ENCODE measurements at regions not wholly inside any gene's neighbourhood (a gene's known extent, or its start where the extent isn't known, plus 50 kb on each side); places are given as distances from the start of the nearest gene placed in this dataset.

- Histone ChIP-seq H3K79me2 (ENCODE audit: insufficient read depth, low read length) (no peaks in the 10 kb centered on the region), H3K4me3 (replicated peaks in 1 of 3; ENCODE audit: low read depth in 2 of 3, low read length in 3 of 3) (no peak overlapping the region), H3K4me2 (replicated peaks; ENCODE audit: extremely low read depth, low read length, poor library complexity, severe bottlenecking) (no peak overlapping the region), H3K27ac (ENCODE audit: low read depth in 1 of 2, low read length in 2 of 2) (no peak overlapping the region), H3K27me3 (ENCODE audit: control insufficient read depth in 2 of 2, insufficient read depth in 2 of 2, low read length in 2 of 2) (no peaks in the 10 kb centered on the region), H3K9me3 (replicated peaks in 1 of 2; ENCODE audit: control insufficient read depth in 1 of 2, insufficient read depth in 1 of 2, low read length in 2 of 2) (no peaks in the 10 kb centered on the region), H3K36me3 (replicated peaks in 1 of 2; ENCODE audit: control insufficient read depth in 1 of 2, insufficient read depth in 2 of 2, low read length in 2 of 2) (no peaks in the 10 kb centered on the region), H4K20me1 (ENCODE audit: insufficient read depth, low read length) (no peaks in the 10 kb centered on the region), H3K4me1 (ENCODE audit: control insufficient read depth in 1 of 2, insufficient read depth in 2 of 2, low read length in 2 of 2) (no peaks in the 10 kb centered on the region), H3K9ac (ENCODE audit: insufficient read depth, low read length, poor library complexity, severe bottlenecking) (no peak overlapping the region), H2AFZ (ENCODE audit: insufficient read depth, low read depth, low read length, poor library complexity, severe bottlenecking) (no peak overlapping the region)
- no CpG with 5 or more reads among the region's 5 CpGs for WGBS (ENCODE audit: insufficient coverage)
- no peak for TF ChIP-seq CTCF (IDR thresholded peaks at IDR 0.05)
- peaks cover 0 to 2% (median under 1%) of the 10 kb centered on the region in 3 donors for H3K27me3 Mint-ChIP-seq (ENCODE audit: low read depth in 3 of 3)
- no peak overlapping the region for H3K4me3 Mint-ChIP-seq
- no peak overlapping the region for H3K27ac Mint-ChIP-seq
- no peaks in the 10 kb centered on the region for H3K4me1 Mint-ChIP-seq
- no peaks in the 10 kb centered on the region for H3K36me3 Mint-ChIP-seq
- peaks cover 0 to 4% (median 2%) of the 10 kb centered on the region in 7 donors for H3K9me3 Mint-ChIP-seq
- intact Hi-C loops (cut with micrococcal nuclease) = no loop called here
- no peak for DNase-seq
Measured at GRCh38 chrX:11944501-11944900, 186.5 kb downstream of the MSL3 start.

- Histone ChIP-seq H3K9ac (ENCODE audit: insufficient read depth, low read length, poor library complexity, severe bottlenecking) (no peak overlapping the region), H3K79me2 (ENCODE audit: insufficient read depth, low read length) (no peaks in the 10 kb centered on the region), H3K36me3 (replicated peaks in 1 of 2; ENCODE audit: control insufficient read depth in 1 of 2, insufficient read depth in 2 of 2, low read length in 2 of 2) (no peaks in the 10 kb centered on the region), H3K27ac (ENCODE audit: low read depth in 1 of 2, low read length in 2 of 2) (no peak overlapping the region), H3K4me3 (replicated peaks in 1 of 3; ENCODE audit: low read depth in 2 of 3, low read length in 3 of 3) (no peak overlapping the region), H3K4me1 (ENCODE audit: control insufficient read depth in 1 of 2, insufficient read depth in 2 of 2, low read length in 2 of 2) (no peaks in the 10 kb centered on the region), H3K27me3 (ENCODE audit: control insufficient read depth in 2 of 2, insufficient read depth in 2 of 2, low read length in 2 of 2) (no peaks in the 10 kb centered on the region), H3K4me2 (replicated peaks; ENCODE audit: extremely low read depth, low read length, poor library complexity, severe bottlenecking) (no peak overlapping the region), H4K20me1 (ENCODE audit: insufficient read depth, low read length) (no peaks in the 10 kb centered on the region), H3K9me3 (replicated peaks in 1 of 2; ENCODE audit: control insufficient read depth in 1 of 2, insufficient read depth in 1 of 2, low read length in 2 of 2) (no peaks in the 10 kb centered on the region), H2AFZ (ENCODE audit: insufficient read depth, low read depth, low read length, poor library complexity, severe bottlenecking) (no peak overlapping the region)
- Mint-ChIP-seq H3K27me3 (ENCODE audit: low read depth in 3 of 3) (peaks cover 0 to 2% (median 2%) of the 10 kb centered on the region in 3 donors), H3K36me3 (no peaks in the 10 kb centered on the region), H3K27ac (no peak overlapping the region), H3K4me1 (no peaks in the 10 kb centered on the region), H3K9me3 (peaks cover 0 to 9% (median 2%) of the 10 kb centered on the region in 7 donors), H3K4me3 (no peak overlapping the region)
- WGBS (ENCODE audit: insufficient coverage) = no CpG with 5 or more reads among the region's 1 CpG
- no peak for TF ChIP-seq CTCF (IDR thresholded peaks at IDR 0.05)
- intact Hi-C loops (cut with micrococcal nuclease) = no loop called here
- DNase-seq = no peak
Measured at GRCh38 chrX:11949291-11949690, 189.0 kb upstream of the FRMPD4 start.
